Neural cell (in vitro differentiated cells): ENCODE measurements at regions not wholly inside any gene's neighbourhood (a gene's known extent, or its start where the extent isn't known, plus 50 kb on each side); places are given as distances from the start of the nearest gene placed in this dataset.

Experiments used
- EZH2 ChIP-seq: fragments of 200-600, 300-800 bp; shearing (Covaris generic), sonication (generic); IDR thresholded peaks from 2 replicates; pipeline ENCODE4 v1.6.1; 2014; ENCODE audit warnings: antibody characterized with exemption, low read length, borderline replicate concordance, mild to moderate bottlenecking; ENCODE audit not compliant: insufficient read depth, poor library complexity, severe bottlenecking
- MXI1 ChIP-seq: fragments of 450-650 bp; conservative IDR thresholded peaks from 2 replicates; pipeline ENCODE4 v1.6.1; 2014; ENCODE audit warnings: antibody characterized with exemption, mild to moderate bottlenecking; ENCODE audit not compliant: poor library complexity, severe bottlenecking
- POLR2AphosphoS5 ChIP-seq: IDR thresholded peaks from 2 replicates; pipeline ENCODE4 v1.6.1; 2012
- RAD21 ChIP-seq: fragments of 450-650 bp; conservative IDR thresholded peaks from 2 replicates; pipeline ENCODE4 v1.6.1; 2014; ENCODE audit warnings: antibody characterized with exemption, mild to moderate bottlenecking, moderate library complexity
- SMC3 ChIP-seq: fragments of 450-650 bp; conservative IDR thresholded peaks from 2 replicates; pipeline ENCODE4 v1.6.1; 2014; ENCODE audit warnings: antibody characterized with exemption, mild to moderate bottlenecking, moderate library complexity; ENCODE audit not compliant: poor library complexity
- TF ChIP-seq, protein P1 (sequence below): fragments of 450-650 bp; IDR thresholded peaks from 2 replicates; pipeline ENCODE4 v1.5.1; 2014; ENCODE audit warnings: antibody characterized with exemption, mild to moderate bottlenecking, moderate library complexity; ENCODE audit not compliant: poor library complexity, severe bottlenecking
- TF ChIP-seq, protein P2 (sequence below): IDR thresholded peaks from 2 replicates; pipeline ENCODE4 v1.6.1; 2012; ENCODE audit warnings: borderline replicate concordance

DNA sequence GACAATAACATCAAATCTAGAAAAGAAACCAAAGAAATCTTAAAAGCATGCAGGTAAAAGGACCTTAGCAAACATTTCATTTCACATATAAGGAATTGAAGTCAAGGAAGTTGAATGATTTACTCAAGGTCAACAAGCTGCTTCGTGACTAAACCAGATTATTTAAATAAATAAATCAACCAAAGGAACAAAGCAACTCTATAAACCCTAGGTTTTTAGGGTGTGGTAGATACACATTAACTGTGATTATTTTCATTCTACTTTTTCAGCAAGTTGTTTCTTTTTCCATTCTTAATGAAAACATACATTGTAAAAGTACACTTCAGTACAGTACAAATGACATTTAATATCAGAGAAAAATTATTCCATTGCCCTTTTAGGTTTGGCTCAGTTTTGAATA is 382.0 kb upstream of the STEAP1 start:
- TF ChIP-seq, protein P1, sequence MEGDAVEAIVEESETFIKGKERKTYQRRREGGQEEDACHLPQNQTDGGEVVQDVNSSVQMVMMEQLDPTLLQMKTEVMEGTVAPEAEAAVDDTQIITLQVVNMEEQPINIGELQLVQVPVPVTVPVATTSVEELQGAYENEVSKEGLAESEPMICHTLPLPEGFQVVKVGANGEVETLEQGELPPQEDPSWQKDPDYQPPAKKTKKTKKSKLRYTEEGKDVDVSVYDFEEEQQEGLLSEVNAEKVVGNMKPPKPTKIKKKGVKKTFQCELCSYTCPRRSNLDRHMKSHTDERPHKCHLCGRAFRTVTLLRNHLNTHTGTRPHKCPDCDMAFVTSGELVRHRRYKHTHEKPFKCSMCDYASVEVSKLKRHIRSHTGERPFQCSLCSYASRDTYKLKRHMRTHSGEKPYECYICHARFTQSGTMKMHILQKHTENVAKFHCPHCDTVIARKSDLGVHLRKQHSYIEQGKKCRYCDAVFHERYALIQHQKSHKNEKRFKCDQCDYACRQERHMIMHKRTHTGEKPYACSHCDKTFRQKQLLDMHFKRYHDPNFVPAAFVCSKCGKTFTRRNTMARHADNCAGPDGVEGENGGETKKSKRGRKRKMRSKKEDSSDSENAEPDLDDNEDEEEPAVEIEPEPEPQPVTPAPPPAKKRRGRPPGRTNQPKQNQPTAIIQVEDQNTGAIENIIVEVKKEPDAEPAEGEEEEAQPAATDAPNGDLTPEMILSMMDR = no peak
- TF ChIP-seq, protein P2, sequence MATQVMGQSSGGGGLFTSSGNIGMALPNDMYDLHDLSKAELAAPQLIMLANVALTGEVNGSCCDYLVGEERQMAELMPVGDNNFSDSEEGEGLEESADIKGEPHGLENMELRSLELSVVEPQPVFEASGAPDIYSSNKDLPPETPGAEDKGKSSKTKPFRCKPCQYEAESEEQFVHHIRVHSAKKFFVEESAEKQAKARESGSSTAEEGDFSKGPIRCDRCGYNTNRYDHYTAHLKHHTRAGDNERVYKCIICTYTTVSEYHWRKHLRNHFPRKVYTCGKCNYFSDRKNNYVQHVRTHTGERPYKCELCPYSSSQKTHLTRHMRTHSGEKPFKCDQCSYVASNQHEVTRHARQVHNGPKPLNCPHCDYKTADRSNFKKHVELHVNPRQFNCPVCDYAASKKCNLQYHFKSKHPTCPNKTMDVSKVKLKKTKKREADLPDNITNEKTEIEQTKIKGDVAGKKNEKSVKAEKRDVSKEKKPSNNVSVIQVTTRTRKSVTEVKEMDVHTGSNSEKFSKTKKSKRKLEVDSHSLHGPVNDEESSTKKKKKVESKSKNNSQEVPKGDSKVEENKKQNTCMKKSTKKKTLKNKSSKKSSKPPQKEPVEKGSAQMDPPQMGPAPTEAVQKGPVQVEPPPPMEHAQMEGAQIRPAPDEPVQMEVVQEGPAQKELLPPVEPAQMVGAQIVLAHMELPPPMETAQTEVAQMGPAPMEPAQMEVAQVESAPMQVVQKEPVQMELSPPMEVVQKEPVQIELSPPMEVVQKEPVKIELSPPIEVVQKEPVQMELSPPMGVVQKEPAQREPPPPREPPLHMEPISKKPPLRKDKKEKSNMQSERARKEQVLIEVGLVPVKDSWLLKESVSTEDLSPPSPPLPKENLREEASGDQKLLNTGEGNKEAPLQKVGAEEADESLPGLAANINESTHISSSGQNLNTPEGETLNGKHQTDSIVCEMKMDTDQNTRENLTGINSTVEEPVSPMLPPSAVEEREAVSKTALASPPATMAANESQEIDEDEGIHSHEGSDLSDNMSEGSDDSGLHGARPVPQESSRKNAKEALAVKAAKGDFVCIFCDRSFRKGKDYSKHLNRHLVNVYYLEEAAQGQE = no peak
- TF ChIP-seq SMC3 (no peak), POLR2AphosphoS5 (no peak), EZH2 (no peak), MXI1 (no peak), RAD21 (no peak)
